Stimulated activated CD8-positive, alpha-beta memory T cell treated with anti-CD3 and anti-CD28 coated beads, Interleukin-15, amount 100 ng/mL, for 24 hours (primary cell): ENCODE measurements at regions not wholly inside any gene's neighbourhood (a gene's known extent, or its start where the extent isn't known, plus 50 kb on each side); places are given as distances from the start of the nearest gene placed in this dataset.
"Not testable (repeated sequence)": the region's sequence is repeated elsewhere in the genome, so short reads cannot be mapped to it uniquely, and the experiment has no call there.

Source experiments
- DNase-seq: peaks from one replicate; pipeline ENCODE4 v3.0.0-alpha.2; 2020; ENCODE audit warnings: low read depth

DNA sequence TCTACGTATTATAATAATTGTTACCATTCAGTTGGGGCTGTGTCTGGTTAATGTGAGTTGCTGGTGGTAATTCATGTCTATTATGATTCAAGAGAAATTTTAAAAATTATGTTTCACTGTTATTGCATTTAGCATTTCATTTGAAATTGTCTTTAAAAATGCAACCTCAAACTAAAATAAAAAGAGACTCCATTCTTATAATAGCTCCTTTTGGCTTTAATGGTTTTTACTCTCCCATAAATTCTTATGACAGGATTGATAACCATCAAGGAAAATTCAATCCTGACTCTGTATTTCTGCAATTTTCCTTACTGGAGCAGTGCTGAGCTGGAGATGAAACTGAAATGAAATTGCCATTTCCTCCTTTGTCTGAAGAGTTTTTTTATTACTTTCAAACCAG, 262.7 kb downstream of the REEP3 start:
- DNase-seq, result no peak

DNA sequence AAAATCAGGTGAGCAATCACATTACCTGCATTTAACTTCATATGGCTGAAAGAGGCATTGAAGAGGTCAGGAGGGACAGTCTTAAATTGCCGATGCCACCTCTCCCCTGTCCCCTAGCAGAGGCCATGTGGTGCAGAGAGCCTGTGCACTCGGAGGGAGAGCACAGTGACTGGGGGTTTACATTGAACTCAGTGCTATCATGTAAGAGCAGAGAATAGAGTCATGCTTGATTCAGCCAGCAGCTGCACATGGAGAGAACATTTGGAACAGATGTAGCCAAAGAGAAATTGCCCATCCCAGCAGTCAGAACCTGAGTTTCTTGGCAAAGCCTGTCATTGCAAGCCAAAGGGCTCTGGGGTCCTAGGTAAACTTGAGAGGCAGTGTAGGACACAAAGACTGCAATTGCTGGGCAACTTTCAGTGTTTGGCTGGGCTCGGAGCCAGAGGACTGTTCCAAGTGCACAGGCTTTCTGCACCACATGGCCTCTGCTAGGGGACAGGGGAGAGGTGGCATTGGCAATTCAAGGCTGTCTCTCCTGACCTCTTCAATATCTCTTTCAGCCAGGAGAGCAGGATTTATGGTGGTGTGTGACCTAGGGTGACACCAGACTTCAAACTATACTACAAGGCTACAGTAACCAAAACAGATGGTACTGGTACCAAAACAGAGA, 267.1 kb downstream of the REEP3 start:
- no peak for DNase-seq

DNA sequence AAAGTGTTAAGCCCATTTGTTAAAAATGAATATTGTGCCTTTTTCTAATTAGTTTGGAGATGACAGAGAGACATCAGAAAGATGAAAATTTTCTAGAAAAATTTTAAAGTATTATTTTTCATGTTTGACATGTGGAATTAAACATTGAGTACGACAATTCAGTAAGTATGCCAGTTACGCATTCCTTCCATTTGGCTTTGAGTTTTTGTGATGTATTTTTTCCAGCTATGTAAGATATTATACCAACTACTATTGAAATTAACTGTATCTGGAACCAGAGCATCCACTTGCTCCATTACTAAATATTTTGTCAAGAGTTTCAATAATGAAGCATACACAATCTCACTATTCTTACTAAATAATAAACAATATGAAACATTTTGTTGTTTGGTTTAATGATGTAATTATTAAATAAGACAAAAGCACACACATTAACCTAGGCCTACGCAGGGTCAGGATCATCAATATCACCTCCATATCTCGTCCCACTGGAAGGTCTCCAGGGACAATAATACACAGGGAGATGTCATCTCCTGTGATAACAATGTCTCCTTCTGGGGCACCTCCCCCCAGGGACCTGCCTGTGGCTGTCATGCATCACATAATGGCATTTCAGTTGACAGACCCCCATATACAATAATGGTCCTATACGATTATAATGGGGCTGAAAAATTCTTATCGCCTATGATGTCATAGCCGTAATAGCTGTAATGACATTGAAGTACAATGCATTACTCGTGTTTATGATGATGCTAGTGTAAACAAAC, 274.1 kb downstream of the REEP3 start:
- no peak for DNase-seq

DNA sequence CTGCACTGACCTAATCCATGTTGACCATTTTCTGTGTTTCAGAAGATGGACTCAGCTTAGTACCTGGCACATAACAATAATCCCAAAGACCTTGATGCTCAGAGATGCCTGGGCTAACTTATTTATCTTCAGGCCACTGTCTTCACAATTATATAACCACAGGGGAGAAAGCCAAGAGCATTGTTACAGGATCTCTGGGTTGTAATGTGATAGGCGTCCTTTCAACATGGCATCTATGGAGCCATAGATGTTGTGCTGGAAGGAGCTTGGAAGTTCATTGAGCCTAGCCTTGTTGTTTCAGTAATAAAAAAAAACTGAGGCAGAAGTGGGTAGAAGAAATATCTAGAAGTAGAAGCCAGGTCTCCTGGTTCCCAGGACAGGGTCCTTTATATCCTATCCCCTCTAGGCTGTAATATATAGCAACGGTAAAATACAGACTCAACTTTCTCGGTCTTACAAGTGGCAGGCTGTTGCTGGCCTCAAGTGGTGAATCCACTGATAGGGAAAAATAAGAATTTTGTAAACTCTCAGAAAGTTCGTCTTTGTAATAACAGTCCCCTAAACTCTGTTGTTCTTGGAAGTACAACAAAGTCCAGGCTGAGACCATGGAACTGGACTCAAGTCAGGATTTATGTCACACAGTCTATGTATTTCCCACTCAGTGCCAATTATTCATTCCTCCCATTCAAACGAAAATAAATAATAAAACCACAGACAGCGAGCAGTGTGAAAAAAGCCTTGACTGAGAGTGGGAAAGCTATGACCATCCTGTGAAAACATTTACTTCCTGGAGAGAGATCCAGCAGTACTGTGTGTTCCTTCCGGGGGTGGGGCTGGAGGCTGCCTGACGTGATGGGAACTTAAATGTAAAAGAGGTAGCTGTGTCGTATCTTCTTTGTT, 277.6 kb downstream of the REEP3 start:
- no peak for DNase-seq

DNA sequence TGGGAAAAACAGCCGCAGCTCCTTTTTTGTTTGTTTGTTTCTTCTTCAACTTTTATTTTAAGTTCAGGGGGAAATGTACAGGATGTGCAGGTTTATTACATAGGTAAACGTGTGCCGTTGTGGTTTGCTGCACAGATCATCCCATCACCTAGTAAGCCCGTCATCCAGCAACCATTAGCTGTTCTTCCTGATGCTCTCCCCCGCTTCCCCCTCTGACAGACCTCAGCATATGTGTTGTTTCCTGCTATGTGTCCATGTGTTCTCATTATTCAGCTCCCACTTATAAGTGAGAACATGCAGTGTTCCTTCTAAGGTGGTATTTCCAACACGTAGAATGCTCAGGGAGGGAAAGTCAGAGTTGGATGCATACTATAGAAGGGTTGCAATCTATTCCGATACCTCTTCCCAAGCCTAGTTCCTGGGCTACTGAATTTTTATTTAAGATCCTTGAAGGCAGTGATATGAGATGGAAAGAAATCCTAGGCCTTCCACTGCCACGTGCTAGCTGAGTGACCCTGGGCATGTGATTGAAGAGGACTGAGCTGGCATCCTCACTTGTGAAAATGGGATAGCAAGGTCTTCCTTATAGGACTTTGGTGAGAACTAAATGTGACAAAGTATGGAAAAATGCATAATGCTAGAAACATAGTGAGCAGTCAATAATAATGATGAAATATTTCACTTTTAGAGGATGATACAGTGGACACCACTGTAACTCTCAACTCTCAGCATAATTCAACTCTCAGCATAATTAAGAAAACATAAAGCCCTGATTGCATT, 278.5 kb downstream of the REEP3 start:
- no peak for DNase-seq

DNA sequence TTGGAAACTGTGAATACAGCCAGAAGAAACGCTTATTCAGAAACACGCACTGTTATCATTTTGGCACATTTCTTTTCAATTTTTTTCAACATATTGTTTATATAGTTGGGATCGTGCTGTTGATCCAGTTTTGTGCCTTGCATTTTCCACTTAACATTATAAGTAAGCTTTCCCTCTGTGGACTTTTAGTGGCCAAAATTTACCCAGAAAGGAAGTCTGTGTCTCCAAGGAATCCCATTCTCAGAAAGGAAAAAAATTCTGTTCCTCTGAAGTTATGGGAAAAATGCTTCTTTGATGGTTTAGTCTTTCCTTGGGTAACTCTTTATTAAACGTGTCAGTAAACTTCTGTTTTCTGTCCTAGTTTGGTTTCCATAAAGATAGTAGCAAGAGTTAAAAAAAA, 280.0 kb downstream of the REEP3 start:
- no peak for DNase-seq

DNA sequence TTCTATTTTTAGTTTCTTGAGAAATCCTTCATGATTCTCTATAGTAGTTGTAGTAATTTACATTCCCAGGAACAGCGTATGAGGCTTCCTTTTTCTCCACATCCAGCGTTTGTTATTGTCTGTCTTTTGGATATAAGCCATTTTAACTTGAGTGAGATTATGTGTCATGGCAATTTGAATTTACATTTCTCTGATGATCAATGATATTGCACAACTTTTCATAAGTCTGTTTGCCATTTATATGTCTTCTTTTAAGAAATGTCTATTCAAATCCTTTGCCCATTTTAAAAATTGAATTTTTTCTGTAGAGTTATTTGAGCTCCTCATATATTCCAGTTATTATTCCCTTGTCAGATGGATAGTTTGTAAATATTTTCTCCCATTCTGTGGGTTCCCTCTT, 285.1 kb downstream of the REEP3 start:
- DNase-seq, result no peak

DNA sequence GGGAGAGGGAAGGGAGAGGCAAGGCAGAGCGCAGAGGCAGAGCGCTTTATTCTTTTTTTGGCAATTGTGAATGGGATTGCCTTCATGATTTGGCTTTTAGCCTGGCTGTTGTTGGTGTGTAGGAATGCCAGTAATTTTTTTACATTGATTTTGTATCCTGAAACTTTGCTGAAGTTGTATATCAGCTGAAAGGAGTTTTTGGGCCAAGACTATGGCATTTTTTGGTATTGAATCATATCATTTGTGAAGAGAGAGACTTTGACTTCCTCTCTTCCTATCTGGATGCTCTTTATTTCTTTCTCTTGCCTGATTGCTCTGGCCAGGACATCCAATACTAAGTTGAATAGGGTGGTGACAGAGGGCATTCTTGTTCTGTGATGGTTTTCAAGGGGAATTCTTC, 291.3 kb downstream of the REEP3 start:
- DNase-seq, result no peak

DNA sequence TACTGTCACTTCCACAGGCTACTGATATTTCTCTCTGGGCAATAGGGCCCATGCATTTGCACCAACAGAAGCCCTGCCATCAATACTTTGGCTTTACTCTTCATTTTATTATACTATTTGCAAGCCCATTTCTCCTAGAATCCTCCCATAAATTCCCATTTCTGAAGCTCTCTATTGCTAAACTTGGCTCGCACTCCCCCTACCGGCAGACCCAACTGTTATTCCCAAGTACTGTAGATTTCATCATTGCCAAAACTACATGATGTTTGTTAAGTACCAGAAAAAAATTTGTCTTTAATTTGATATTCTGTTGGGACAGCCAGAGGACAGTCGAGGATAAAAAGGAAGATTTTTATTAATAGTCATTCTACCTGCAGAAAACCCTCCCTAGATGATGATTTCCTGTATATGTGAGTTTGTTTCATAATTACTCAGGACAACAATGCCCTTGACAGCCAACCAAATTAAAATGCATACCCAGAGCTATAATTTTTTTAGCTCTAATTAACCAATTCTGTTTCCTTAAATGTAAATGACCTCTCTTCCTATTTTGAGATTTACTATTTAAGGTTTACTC, 298.6 kb downstream of the REEP3 start:
- DNase-seq, result no peak

DNA sequence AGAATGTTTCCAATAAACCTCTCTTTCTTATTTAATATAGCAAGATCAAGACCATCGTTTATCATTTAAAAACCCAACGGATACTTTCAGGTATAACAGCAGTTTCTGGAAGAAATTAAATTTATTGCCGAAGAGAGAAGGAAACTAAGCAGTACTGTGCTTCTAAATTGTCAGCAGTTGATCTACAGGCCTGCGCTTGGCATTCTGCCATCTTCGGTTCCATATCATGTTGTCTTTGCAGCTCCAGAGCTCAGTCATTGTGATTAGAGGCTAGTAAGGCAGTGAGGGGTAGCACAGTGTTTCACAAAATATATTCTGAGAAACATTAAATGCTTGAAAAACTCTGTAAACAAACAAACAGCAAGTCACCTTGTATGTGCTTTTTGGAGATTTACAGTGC, 301.3 kb downstream of the REEP3 start:
- no peak for DNase-seq

DNA sequence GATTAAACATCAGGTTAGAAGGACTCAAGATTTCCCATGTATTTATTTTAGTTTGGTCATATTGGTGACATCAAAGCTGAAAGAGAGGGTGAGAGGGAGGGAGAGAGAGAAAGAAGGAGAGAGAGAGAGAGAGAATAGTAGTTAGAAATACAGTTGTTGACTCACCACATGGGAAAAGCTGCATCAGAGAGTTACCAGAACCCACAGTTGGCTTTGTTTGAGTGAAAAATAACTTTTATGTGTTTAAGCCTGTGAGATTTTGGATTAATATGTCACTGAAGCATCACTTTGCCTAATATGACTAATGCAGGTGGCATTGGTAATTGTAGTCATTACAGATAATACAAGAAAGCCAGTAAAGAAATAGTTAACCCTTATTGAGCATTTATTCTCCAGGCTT, 303.9 kb downstream of the REEP3 start:
- no peak for DNase-seq

DNA sequence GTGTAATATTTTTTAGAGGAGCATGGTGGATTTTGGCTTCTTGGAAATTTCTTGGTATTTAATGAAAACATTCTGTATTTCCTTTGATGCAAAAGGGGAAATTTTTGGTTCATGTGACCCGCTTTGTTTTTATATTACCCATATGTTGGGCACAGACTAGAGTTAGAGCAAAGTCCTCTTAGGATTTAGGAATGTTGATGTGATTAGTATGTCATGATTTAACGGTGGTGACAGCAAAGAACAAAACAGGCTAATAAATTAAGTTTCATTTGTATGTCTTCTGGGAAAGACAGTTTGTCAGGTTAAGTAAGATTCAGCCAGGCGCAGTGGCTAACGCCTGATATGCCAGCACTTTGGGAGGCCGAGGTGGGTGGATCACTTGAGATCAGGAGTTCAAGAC, 304.6 kb downstream of the REEP3 start:
- no peak for DNase-seq

DNA sequence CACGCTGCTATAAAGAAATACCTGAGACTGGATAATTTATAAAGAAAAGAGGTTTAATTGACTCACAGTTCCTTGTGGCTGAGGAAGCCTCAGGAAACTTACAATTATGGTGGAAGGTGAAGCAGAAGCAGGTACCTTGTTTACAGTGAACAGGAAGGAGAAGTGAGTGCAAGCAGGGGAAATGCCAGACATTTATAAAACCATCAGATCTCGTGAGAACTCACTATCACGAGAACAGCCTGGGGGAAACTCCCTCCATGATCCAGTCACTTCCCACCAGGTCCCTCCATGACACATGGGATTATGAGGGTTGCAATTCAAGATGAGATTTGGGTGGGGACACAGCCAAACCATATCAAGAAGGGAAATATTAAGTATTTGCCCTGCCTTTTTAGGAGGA, 305.8 kb downstream of the REEP3 start:
- DNase-seq, result not testable (repeated sequence)

DNA sequence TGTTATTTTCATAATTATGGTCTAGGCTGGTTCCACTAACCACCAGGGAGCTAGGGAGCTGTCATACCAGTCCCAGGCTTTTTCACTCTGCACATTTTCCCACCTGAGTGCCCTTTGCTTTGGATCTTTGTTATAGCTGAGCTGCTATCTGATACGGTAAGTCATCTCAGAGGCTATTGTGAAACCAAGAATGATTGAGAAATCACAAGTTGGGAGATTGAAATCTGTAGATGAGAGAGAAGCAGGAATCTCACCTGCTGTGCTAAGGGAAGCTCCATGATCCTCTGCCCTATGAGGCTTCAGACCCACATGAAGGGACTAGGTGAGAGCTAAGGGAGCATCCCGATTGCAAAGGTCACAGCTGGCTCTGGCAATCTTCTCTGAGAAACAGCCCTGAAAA, 307.8 kb downstream of the REEP3 start:
- no peak for DNase-seq

DNA sequence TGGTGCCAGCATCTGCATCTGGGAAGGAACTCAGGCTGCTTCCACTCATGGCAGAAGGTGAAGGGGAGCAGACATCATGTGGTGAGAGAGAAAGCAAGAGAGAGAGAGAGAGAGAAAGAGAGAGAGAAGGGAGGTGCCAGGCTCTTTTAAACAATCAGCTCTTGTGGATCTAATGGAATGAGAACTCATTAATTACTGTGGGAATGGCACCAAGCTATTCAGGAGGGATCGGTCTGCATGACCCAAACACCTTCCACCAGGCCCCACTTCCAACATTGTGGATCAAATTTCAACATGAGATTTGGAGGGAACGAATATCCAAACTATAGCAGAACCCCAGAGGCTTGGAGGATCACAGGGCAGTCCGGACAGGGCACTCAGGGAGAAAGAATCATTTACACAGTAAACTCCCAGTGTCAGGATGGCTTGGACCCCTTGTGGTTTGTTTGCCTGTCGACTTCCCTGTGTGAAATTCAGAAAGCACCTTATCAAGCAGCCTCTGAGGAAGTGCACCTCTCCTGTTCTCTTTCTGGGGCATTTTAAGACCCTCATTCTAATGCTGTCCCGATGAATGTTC, 308.5 kb downstream of the REEP3 start:
- DNase-seq, result no peak

DNA sequence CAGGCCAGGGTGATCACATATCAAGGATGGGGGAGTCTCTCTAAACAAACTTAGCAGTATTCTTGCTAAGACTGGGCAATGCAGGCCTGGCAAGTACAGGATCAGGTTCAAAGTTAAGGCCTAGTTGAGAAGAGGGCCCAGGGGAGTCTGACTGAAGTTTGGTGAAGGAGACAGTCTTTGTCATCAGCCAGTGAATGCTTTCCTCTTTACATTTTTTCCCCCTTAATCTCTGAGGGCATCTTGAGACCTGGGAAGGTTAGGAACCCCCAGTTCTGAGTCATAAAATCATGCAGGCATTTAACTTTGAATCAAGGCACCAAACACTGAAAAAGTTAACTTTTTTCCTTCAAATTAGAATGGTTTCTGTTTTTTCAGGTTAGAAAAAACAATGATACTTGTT, 311.5 kb downstream of the REEP3 start:
- no peak for DNase-seq

DNA sequence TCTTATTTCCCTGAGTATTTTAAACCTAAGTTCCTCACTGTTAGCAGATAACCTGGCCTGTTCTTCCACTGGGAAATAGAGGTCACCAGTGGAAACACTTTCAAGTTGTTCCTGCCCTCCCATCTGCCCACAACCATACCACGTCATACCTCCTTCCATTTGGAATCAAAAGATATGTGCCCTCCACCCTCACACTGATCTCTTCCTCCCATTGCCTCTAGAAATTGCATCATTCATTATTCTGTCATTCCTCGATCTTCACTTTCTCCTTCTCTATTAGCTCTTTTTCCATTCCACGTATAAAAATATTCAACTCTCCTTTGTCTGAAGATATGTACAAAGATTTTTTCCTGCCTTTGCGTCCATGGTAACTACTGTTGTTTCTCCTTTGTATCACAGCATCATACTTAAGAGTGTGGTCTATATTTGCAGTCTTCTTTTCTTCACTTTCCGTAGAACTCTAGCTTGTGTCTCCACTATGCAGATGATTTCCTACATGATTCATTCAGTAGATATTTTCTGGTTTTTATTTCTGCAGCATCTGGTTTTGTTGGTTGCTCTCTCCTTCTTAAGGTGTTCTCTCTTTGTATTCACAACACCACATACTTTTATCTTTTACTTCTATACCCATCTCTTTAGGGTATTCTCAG, 312.3 kb downstream of the REEP3 start:
- no peak for DNase-seq

DNA sequence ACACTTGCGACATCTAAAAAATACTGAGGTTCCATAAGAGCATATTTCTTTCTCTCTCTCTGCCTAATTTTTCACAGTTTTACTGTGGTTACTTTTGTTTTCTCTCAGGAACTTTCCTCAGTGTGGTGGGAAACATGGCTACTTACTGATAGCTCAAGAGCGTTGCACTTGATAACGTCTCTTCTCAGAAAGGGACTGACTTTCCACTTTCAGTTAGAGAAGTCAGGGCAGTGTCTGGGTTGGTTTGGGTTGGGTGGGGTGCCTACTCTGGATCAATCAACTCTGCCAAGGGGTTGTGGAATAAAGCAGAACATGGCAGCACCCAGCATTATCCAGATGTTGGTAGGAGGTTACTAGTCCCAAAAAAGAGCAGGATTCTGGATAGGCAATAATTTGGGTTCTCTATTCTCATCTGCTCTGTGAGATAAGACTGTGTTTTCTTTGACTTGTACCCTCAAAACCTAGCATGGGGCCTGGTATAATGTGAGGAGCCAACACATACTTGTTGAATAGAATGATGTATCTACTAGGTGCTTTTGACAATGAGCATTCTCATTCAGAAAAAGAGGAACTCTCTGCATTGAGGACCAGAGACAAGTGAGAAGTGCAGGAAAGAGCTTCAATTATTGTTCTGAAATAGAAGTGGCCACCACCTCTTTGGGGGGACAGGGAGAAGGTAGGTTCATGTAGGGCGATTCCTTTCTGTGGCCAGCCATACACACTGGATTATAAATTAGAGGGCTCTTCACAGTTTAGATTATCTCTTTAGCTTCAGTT, 315.7 kb downstream of the REEP3 start:
- no peak for DNase-seq

DNA sequence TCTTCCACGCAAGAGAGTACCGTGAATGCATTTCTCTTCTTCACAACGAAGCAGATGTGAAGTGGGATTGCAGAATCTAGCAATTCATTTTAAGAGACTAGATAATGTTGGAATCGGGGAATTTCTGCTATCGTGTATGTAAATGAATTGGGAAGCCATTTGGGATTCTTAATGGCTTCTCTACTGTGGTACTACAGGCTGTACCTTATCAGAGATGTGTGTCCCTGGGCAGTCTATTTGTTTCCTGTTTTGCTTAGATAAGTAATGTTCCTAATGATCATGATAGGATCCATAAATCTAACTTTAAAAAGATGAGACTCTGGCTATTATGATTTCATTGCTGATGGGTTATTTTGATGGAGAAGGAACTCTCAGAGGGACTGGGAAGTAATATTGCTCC, 320.6 kb downstream of the REEP3 start:
- no peak for DNase-seq

DNA sequence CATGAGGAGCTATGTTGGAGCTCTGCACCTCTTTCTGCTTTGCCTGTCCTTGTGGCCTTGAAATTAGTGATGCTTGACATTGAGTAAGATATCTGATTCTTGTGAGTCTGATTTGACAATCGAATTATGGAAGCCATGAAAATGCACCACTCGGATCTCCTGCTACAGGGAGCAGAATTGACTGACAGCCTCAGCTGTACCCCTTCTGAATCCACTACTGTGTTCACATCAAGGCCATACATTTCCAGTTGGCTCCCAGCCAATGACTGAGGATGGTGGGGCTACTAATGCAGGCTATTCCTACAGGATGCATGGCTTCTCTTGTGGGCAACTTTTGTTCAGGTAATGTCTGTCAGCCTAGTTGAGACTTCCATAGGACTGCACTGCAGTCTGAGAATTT, 321.9 kb downstream of the REEP3 start:
- DNase-seq, result no peak
